Epithelial cell of prostate (primary cell): ENCODE measurements at regions not wholly inside any gene's neighbourhood (a gene's known extent, or its start where the extent isn't known, plus 50 kb on each side); places are given as distances from the start of the nearest gene placed in this dataset.
"Not testable (repeated sequence)": the region's sequence is repeated elsewhere in the genome, so short reads cannot be mapped to it uniquely, and the experiment has no call there.

Experiments used
- DNase-seq: peaks from one replicate; pipeline ENCODE4 v3.0.0-alpha.2; 2011; ENCODE audit warnings: low read depth, low spot score
- H3K27ac ChIP-seq: fragments of 450-650 bp; 2 replicates; pipeline ENCODE4 v1.5.1; 2017; ENCODE audit warnings: mild to moderate bottlenecking

- no peak for DNase-seq
- H3K27ac ChIP-seq: no peak overlapping the region
Measured at GRCh38 chr11:71131861-71132260, 120.5 kb downstream of the SHANK2 start.

- DNase-seq: peak; percentile 65
- H3K27ac ChIP-seq: peak overlapping the region; percentile 77
Measured at GRCh38 chr11:71130106-71130505, 122.3 kb downstream of the SHANK2 start.

- H3K27ac ChIP-seq: peak overlapping the region; percentile 77
- DNase-seq: peak; percentile 73
Measured at GRCh38 chr11:71129624-71130023, 122.8 kb downstream of the SHANK2 start.

- no peak overlapping the region for H3K27ac ChIP-seq
- no peak for DNase-seq
Measured at GRCh38 chr11:71127806-71128205, 124.6 kb downstream of the SHANK2 start.

GRCh38 chr11:71126401-71126800, 126.0 kb downstream of the SHANK2 start:
- H3K27ac ChIP-seq, DNase-seq: not testable (repeated sequence)

- H3K27ac ChIP-seq: no peak overlapping the region
- DNase-seq: no peak
Measured at GRCh38 chr11:71125150-71125549, 127.2 kb downstream of the SHANK2 start.

GRCh38 chr11:71124127-71124526, 128.2 kb downstream of the SHANK2 start:
- H3K27ac ChIP-seq: no peak overlapping the region
- DNase-seq: no peak

- no peak overlapping the region for H3K27ac ChIP-seq
- DNase-seq: no peak
Measured at GRCh38 chr11:71120471-71120896, 131.9 kb downstream of the SHANK2 start.

GRCh38 chr11:71119656-71120269, 132.6 kb downstream of the SHANK2 start:
- no peak for DNase-seq
- no peak overlapping the region for H3K27ac ChIP-seq

GRCh38 chr11:71118671-71119250, 133.6 kb downstream of the SHANK2 start:
- no peak overlapping the region for H3K27ac ChIP-seq
- DNase-seq: no peak

GRCh38 chr11:71117311-71117710, 135.1 kb downstream of the SHANK2 start:
- peak overlapping the region; percentile 45 for H3K27ac ChIP-seq
- DNase-seq: no peak

- H3K27ac ChIP-seq: peak overlapping the region; percentile 45
- no peak for DNase-seq
Measured at GRCh38 chr11:71116693-71117040, 135.7 kb downstream of the SHANK2 start.

- H3K27ac ChIP-seq: no peak overlapping the region
- no peak for DNase-seq
Measured at GRCh38 chr11:71115770-71116692, 136.3 kb downstream of the SHANK2 start.

- no peak overlapping the region for H3K27ac ChIP-seq
- DNase-seq: no peak
Measured at GRCh38 chr11:71114124-71114851, 138.1 kb downstream of the SHANK2 start.

GRCh38 chr11:71112990-71113389, 139.4 kb downstream of the SHANK2 start:
- H3K27ac ChIP-seq: no peak overlapping the region
- DNase-seq: no peak

GRCh38 chr11:71112454-71112853, 139.9 kb downstream of the SHANK2 start:
- no peak for DNase-seq
- H3K27ac ChIP-seq: no peak overlapping the region

GRCh38 chr11:71109586-71109985, 142.8 kb downstream of the SHANK2 start:
- no peak for DNase-seq
- no peak overlapping the region for H3K27ac ChIP-seq

GRCh38 chr11:71109186-71109585, 143.2 kb downstream of the SHANK2 start:
- no peak overlapping the region for H3K27ac ChIP-seq
- no peak for DNase-seq

GRCh38 chr11:71108013-71108865, 144.1 kb downstream of the SHANK2 start:
- DNase-seq: no peak
- H3K27ac ChIP-seq: no peak overlapping the region

- H3K27ac ChIP-seq: no peak overlapping the region
- no peak for DNase-seq
Measured at GRCh38 chr11:71106671-71107070, 145.7 kb downstream of the SHANK2 start.
